Left lung (tissue), 4 donors: ENCODE measurements at regions not wholly inside any gene's neighbourhood (a gene's known extent, or its start where the extent isn't known, plus 50 kb on each side); places are given as distances from the start of the nearest gene placed in this dataset.

Source experiments
- ATAC-seq: fragments of 200-7000 bp; cut with Tn5 transposase; one replicate; pipeline ENCODE4 v1.9.1; 2020; ENCODE audit warnings: moderate library complexity
- DNase-seq, 4 donors: peaks; one replicate each; pipeline ENCODE4 v3.0.0-alpha.2; 2013 to 2020
- H3K27ac ChIP-seq, 2 donors: fragments of 200-600 bp; sonication (generic) in 1 of 2; one replicate each; pipeline versions ENCODE4 v1.5.0 to v1.8.0; 2020 to 2021
- H3K27me3 ChIP-seq, 2 donors: fragments of 200-600 bp; sonication (generic) in 1 of 2; one replicate each; pipeline versions ENCODE4 v1.5.0 to v1.8.0; 2020 to 2021
- H3K36me3 ChIP-seq, 2 donors: fragments of 200-600 bp; sonication (generic) in 1 of 2; one replicate each; pipeline versions ENCODE4 v1.5.0 to v1.8.0; 2020 to 2021
- H3K4me1 ChIP-seq, 2 donors: fragments of 200-600 bp; one replicate each; pipeline ENCODE4 v1.8.0; 2021
- H3K4me3 ChIP-seq, 2 donors: fragments of 200-600 bp; sonication (generic) in 1 of 2; one replicate each; pipeline versions ENCODE4 v1.5.0 to v1.8.0; 2020 to 2021; ENCODE audit warnings: mild to moderate bottlenecking in 1 of 2
- H3K9me3 ChIP-seq, 2 donors: fragments of 200-600 bp; sonication (generic) in 1 of 2; one replicate each; pipeline versions ENCODE4 v1.5.0 to v1.8.0; 2020 to 2021
- intact Hi-C, 2 donors: fragments of 100-400 bp; cut with DNase I; formaldehyde crosslinking; loops; one replicate each; pipeline versions ENCODE4 v1.11.2 to v1.14.2; 2022
- TF ChIP-seq, protein P1 (sequence below), 2 donors: fragments of 200-600 bp; sonication (generic) in 1 of 2; IDR thresholded peaks; one replicate each; pipeline versions ENCODE4 v1.5.0 to v1.8.0; 2021; ENCODE audit warnings: antibody characterized with exemption in 2 of 2
- donor health status: DM: no; HTN: yes; CAD: no.
- donor health status: DM: no; HTN: no; CAD: no.

DNA sequence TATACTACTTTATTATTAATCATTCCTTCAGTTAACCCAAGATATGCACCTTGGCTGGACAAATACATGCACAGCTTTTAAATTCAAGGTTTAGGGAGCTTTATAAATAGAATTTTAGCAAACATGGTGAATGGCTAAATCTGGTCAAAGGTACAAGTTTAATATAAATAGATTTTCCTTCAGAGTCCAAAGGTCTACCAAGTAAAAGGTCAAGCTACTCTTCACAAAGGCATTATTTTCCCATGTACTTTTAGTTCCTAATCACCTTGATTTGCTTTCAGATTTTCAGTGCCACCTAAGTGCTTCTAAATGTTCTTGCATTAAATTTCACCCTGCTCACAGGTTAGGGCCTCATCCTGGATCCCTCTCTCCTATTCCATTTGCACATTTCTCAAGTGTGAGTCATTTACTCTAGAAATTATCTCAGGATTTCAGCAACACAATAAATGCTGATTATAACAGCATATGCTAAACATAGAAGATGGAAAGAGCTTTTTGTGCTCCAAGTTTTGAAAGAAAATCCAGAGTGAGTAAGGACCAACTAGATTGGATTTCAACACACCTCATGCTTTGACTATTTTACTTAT is 459.4 kb upstream of the ITGA1 start:
- Histone ChIP-seq H3K9me3 (no peaks in the 10 kb centered on the region), H3K27ac (no peak overlapping the region), H3K27me3 (no peaks in the 10 kb centered on the region), H3K4me1 (no peaks in the 10 kb centered on the region), H3K4me3 (no peak overlapping the region), H3K36me3 (no peaks in the 10 kb centered on the region)
- intact Hi-C loops = no loop called here
- no peak for ATAC-seq
- DNase-seq = no peak
- TF ChIP-seq, protein P1, sequence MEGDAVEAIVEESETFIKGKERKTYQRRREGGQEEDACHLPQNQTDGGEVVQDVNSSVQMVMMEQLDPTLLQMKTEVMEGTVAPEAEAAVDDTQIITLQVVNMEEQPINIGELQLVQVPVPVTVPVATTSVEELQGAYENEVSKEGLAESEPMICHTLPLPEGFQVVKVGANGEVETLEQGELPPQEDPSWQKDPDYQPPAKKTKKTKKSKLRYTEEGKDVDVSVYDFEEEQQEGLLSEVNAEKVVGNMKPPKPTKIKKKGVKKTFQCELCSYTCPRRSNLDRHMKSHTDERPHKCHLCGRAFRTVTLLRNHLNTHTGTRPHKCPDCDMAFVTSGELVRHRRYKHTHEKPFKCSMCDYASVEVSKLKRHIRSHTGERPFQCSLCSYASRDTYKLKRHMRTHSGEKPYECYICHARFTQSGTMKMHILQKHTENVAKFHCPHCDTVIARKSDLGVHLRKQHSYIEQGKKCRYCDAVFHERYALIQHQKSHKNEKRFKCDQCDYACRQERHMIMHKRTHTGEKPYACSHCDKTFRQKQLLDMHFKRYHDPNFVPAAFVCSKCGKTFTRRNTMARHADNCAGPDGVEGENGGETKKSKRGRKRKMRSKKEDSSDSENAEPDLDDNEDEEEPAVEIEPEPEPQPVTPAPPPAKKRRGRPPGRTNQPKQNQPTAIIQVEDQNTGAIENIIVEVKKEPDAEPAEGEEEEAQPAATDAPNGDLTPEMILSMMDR (IDR thresholded peaks at IDR 0.05) = no peak

DNA sequence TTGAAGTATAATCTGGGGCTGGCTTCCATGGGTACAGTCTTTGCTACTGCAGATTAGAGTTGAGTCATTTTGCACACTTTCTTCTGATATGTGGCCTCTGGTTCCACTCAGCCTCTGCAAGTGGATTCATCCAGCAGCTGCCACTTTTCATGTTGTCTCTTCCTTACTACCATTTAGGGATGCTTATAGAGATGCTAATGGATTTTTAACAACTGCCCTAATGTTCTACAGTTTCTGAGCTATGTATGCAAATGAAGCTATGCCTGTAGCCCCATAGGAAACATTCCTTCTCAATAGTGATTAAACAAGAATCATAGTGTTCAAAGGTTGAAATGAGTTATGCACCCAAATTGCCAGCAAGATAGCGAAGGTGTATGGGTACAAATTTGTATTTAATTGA is 456.0 kb upstream of the ITGA1 start:
- Histone ChIP-seq H3K4me3 (no peak overlapping the region), H3K4me1 (no peaks in the 10 kb centered on the region), H3K36me3 (no peaks in the 10 kb centered on the region), H3K27ac (no peak overlapping the region), H3K27me3 (no peaks in the 10 kb centered on the region), H3K9me3 (peaks cover 0 to 6% of the 10 kb centered on the region in 2 donors)
- TF ChIP-seq, protein P1 (IDR thresholded peaks at IDR 0.05) = no peak
- no peak for ATAC-seq
- DNase-seq = no peak
- intact Hi-C loops = no loop called here

DNA sequence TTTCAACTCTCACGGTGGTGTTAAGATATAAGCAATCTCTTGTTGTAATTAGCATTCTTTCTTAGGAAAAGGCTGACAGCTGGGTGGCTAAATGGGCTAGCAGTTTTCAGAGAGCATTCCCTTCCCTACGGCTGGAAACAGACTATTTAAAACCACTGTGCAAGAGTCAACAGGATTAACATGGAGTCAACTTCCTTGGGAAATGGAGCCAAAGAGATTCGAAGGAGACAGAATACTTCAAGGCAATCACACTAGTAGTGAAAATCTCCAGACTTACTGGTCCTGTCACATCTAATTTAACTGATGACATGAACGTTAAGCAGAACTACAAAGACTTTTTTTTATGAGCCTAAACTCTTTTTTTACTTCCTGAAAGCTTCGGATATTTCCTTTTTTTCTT is 453.3 kb upstream of the ITGA1 start:
- no peak for ATAC-seq
- no peaks in the 10 kb centered on the region for H3K36me3 ChIP-seq
- intact Hi-C loops = no loop called here
- H3K27me3 ChIP-seq = no peaks in the 10 kb centered on the region
- H3K4me3 ChIP-seq = no peak overlapping the region
- DNase-seq = no peak
- H3K4me1 ChIP-seq = no peaks in the 10 kb centered on the region
- TF ChIP-seq, protein P1 (IDR thresholded peaks at IDR 0.05) = no peak
- H3K27ac ChIP-seq = no peak overlapping the region
- H3K9me3 ChIP-seq = peaks cover 0 to 9% of the 10 kb centered on the region in 2 donors

DNA sequence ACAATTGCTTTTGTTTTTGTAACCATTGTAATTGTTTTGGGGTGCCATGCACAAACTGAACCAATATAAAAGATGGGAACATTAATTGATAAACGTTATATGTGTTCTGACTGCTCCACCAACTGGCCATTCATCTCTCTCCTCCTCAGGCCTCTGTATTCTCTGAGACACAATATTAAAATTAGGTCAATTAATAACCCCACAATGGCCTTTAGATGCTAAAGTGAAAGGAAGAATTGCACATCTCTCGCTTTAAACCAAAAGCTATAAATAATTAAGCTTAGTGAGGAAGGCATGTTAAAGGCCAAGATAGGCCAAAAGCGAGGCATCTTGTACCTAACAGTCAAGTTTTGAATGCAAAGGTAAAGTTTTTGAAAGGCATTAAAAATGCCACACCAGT is 448.4 kb upstream of the ITGA1 start:
- Histone ChIP-seq H3K4me3 (no peak overlapping the region), H3K27ac (no peak overlapping the region), H3K4me1 (no peaks in the 10 kb centered on the region), H3K36me3 (no peaks in the 10 kb centered on the region), H3K9me3 (peaks cover 0 to 9% of the 10 kb centered on the region in 2 donors), H3K27me3 (no peaks in the 10 kb centered on the region)
- TF ChIP-seq, protein P1 (IDR thresholded peaks at IDR 0.05) = no peak
- ATAC-seq = no peak
- intact Hi-C loops = no loop called here
- no peak for DNase-seq

DNA sequence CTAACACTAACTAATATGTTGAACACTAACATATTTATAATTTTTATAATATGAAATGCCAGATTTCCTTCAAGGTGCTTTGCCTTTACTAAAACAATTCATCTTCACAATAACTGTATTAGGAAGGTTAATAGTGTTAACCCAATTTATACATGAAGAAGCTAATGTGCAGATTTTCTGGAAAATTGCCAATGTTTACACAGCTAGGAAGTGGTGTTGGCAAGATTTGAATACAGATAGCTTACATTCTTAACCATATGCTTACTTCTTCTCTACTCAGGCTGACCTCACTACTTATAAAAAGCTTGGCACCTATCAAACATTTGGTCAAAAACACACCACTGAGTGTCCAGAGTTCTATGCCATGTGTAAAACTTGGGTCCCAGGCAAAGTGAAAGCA is 445.4 kb upstream of the ITGA1 start:
- DNase-seq = no peak
- intact Hi-C loops = no loop called here
- Histone ChIP-seq H3K27me3 (no peaks in the 10 kb centered on the region), H3K4me1 (no peaks in the 10 kb centered on the region), H3K9me3 (no peaks in the 10 kb centered on the region), H3K4me3 (no peak overlapping the region), H3K36me3 (no peaks in the 10 kb centered on the region), H3K27ac (no peak overlapping the region)
- ATAC-seq = no peak
- TF ChIP-seq, protein P1 (IDR thresholded peaks at IDR 0.05) = no peak
